GM19099 (cell line): ENCODE measurements at regions not wholly inside any gene's neighbourhood (a gene's known extent, or its start where the extent isn't known, plus 50 kb on each side); places are given as distances from the start of the nearest gene placed in this dataset.

ENCODE experiments used
- POLR2A ChIP-seq: IDR thresholded peaks from 3 replicates; pipeline ENCODE4 v1.6.1; 2011; ENCODE audit warnings: low read depth; ENCODE audit not compliant: insufficient read length; ENCODE audit errors: extremely low read depth

- TF ChIP-seq POLR2A = no peak
These were observed 147.3 kb upstream of the MAX start for GRCh38 chr14:65249471-65250161.

- no peak for TF ChIP-seq POLR2A
These were observed 147.8 kb upstream of the MAX start for GRCh38 chr14:65250162-65250495.

GRCh38 chr14:65251213-65251612, 148.9 kb upstream of the MAX start:
- no peak for TF ChIP-seq POLR2A

GRCh38 chr14:65252482-65253255, 150.4 kb upstream of the MAX start:
- TF ChIP-seq POLR2A = no peak

GRCh38 chr14:65255029-65255545, 152.8 kb upstream of the MAX start:
- TF ChIP-seq POLR2A = no peak

GRCh38 chr14:65255583-65256461, 153.5 kb upstream of the MAX start:
- TF ChIP-seq POLR2A = no peak

- no peak for TF ChIP-seq POLR2A
These were observed 154.4 kb upstream of the MAX start for GRCh38 chr14:65256714-65257113.

GRCh38 chr14:65257425-65257824, 155.1 kb upstream of the FUT8 start:
- no peak for TF ChIP-seq POLR2A

- no peak for TF ChIP-seq POLR2A
These were observed 154.1 kb upstream of the FUT8 start for GRCh38 chr14:65258391-65258790.

- TF ChIP-seq POLR2A = no peak
These were observed 153.5 kb upstream of the FUT8 start for GRCh38 chr14:65259000-65259399.

GRCh38 chr14:65260786-65261185, 151.7 kb upstream of the FUT8 start:
- TF ChIP-seq POLR2A = no peak

- TF ChIP-seq POLR2A = no peak
These were observed 151.1 kb upstream of the FUT8 start for GRCh38 chr14:65261425-65261920.

- TF ChIP-seq POLR2A = no peak
These were observed 150.6 kb upstream of the FUT8 start for GRCh38 chr14:65261946-65262345.

- no peak for TF ChIP-seq POLR2A
These were observed 149.2 kb upstream of the FUT8 start for GRCh38 chr14:65263177-65263788.

- TF ChIP-seq POLR2A = no peak
These were observed 144.7 kb upstream of the FUT8 start for GRCh38 chr14:65267856-65268255.
